Activated T-cell treated with anti-CD3 and anti-CD28 coated beads for 48 hours (primary cell): ENCODE measurements at regions not wholly inside any gene's neighbourhood (a gene's known extent, or its start where the extent isn't known, plus 50 kb on each side); places are given as distances from the start of the nearest gene placed in this dataset.
"Not testable (repeated sequence)": the region's sequence is repeated elsewhere in the genome, so short reads cannot be mapped to it uniquely, and the experiment has no call there.

Source experiments
- DNase-seq: peaks from one replicate; pipeline ENCODE4 v3.0.0-alpha.2; 2020; ENCODE audit warnings: low read depth

DNA sequence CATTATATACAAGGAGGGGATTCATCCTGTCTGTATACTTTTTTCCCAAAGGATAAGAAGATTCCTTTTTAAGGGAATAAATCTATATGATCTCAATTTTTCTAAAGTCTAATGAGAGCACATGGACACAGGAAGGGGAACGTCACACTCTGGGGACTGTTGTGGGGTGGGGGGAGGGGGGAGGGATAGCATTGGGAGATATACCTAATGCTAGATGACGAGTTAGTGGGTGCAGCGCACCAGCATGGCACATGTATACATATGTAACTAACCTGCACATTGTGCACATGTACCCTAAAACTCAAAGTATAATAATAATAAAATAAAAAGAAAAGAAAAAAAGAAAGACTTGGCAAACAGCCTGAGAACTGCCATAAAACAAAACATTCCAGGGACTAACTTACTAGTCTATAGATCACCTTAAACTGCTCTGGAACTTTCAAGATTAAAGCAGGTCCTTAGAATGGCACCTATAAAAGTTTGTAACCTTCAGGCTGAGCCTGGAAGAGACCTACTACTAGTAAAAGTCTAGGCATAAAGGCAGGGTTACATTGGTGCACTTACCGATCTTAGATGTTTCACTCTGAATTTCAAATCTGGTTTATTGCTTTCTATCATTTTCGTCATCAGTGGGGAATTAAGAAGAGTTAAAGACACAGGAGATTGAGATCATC, 780.6 kb downstream of the SLITRK1 start:
- not testable (repeated sequence) for DNase-seq

DNA sequence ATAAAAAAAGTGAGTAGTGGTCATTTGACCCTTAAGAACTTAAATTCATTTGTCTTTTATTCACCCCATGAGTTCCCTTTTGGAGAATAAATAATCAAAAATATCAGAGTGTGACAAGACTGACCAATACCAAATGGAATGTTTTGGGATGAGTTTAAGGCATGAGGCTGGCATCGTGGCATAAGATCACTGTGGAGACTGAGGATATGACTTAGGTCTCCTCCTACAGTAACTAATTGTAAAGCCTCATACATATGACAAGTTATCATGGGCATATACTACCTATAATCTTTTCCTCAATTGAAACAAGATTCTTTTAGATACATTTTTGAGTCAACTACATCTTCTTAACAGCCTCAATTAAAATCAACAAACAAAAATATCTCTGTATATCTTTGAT, 782.0 kb downstream of the SLITRK1 start:
- no peak for DNase-seq

DNA sequence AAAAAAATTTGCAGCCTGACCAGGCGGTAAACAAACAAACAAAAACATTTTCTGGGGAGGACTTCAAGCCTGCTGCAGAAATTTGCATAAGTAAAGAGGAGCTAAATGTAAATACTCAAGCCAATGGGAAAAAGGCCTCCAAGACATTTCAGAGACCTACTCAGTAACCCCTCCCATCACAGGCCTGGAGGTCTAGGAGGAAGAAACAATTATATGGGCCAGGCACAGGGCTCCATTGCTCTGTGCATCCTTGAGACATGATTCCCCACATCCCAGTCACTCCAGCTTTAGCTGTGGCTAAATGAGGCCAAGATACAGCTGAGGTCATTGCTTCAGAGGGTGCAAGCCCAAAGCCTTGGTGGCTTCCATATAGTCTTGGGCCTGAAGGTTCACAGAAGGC, 793.4 kb downstream of the SLITRK1 start:
- no peak for DNase-seq

DNA sequence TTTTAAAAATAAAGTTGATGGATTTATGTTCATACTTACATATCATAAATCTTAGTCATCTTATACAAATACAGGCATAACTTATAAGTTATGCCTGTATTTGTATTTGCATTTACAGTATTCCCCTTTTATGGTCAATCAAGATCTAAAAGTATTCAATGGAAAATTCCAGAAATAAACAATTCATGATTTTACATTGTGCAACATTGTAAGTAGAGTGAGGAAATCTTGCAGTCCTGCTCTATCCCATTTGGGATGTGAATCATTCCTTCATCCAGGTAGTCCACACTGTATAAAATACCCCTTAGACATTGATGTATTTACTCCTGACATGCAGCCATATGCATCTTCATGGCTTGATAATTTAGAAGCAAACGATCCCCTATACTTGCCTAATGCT, 795.3 kb downstream of the SLITRK1 start:
- DNase-seq = no peak

- no peak for DNase-seq
Observed at GRCh38 chr13:83086088-83086487, 796.2 kb downstream of the SLITRK1 start.

GRCh38 chr13:83085186-83085900, 796.9 kb downstream of the SLITRK1 start:
- DNase-seq = no peak

DNA sequence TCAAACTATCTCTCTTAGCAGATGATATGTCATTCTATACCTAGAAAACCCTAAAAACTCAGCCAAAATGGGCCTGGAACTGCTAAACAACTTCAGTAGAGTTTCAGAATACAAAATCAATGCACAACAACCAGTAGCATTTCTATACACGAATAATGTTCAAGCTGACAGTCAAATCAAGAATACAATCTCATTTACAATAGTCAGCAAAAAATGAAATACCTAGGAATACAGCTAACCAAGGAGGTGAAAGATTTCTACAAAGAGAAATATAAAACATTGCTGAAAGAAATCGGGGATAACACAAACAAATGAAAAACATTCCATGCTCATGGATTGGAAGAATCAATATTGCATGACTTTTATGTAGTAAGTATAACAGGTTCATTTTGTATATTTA, 804.8 kb downstream of the SLITRK1 start:
- no peak for DNase-seq

GRCh38 chr13:83073930-83074329, 808.3 kb downstream of the SLITRK1 start:
- not testable (repeated sequence) for DNase-seq

- DNase-seq = no peak
Observed at GRCh38 chr13:83065108-83065507, 817.2 kb downstream of the SLITRK1 start.

DNA sequence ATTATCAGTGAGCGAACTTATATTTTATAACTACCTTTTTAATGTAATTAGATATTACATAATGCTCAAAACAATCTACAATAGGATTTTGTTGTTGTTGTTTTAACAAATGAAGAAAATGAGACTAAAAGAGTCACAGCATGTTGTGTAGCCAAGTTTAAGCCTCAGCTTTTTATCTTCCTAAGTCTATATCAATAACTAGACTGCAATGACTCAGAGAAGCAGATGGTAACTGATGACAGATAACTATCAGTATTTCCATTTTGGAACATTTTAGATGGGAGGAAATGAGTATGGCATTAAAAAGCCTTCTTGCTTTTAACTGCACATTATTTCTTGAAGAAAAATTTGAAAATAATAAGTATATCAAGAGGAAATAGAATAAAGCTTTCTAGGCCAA, 825.2 kb downstream of the SLITRK1 start:
- no peak for DNase-seq

DNA sequence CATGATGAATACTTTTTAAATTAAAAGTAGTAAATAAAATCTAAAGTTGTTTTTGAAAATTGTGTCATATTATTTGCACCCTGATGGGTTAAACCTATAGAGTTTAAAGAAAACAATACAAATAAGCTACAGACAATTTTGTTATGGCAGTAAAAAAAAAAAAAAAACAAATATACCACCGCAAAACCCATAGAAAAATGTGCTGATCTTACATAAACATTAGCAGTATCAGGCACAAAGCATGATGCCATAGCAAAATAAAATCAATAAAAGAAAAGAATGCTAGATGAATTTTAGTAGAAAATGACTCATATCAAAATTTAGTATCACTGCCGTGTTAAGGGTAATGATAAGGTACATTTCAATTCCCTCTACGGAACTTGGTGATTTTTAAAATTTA, 826.0 kb downstream of the SLITRK1 start:
- DNase-seq = no peak

GRCh38 chr13:83048419-83048818, 833.9 kb downstream of the SLITRK1 start:
- no peak for DNase-seq

DNA sequence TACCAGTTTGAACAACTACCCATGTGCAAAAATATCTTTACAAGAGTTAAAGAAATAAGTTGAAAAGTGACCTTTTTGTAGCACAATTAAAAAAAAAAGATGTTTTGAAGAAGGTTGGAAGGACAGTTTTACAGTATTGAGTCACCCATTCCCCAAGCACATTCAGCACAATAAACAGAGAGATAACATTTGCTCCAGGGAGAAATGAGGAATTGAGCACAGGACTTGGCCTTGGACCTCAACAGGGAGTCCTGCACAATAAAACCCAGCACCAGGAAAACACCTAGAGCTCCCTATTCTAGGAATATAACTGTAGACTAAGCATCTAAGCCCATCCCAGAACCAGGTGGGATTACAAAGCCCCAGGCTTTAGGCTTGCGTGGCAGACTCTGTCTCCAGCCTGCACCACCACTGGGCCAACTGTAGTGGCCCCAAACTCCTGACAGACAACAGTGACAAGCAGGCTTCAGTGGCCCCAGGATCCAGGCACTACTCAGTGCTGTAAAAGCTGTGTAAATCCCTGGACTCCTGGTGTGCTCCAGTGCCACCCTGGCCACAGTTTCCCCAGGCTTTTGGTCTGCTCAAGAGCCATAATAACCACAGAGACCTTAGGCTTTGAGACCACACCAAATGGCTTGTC, 857.2 kb downstream of the SLITRK1 start:
- DNase-seq = no peak

- DNase-seq = no peak
Observed at GRCh38 chr13:83024232-83024631, 858.0 kb downstream of the SLITRK1 start.

DNA sequence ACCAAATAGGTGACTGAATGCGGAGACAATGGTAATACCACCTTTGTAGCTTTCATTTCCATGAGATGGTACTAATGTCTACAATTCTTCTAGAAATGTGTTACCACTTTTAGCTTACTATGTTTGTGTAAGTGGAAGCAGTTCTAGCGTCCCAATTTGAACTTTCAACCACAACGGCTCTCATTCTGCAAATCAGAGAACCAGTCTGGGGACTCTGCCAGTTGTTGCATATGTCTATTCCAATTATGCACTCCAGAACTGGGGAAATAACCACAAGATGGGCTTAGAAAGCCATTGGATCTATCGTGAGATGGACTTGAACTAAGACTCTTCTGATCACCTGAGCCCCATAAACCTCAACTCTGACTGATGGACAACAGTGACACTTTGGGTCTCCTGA, 862.3 kb downstream of the SLITRK1 start:
- no peak for DNase-seq

DNA sequence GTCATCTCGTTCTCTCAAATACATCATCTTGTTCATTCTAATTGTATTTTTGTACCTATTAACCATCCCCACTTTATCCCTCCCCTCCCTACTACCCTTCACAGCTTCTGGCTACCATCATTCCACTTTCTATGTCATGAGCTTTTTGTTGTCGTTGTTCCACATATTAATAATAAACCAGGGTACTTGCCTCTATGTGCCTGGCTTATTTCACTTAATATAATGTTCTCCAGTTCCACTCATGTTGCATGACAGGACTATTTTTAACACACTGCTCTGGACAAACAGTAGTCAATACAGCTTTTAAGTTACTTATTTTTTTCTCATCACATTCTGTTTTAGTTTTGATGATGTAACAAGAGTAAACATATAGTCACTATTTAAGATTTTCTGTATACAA, 872.3 kb downstream of the SLITRK1 start:
- DNase-seq = no peak

GRCh38 chr13:83008212-83008929, 873.9 kb downstream of the SLITRK1 start:
- DNase-seq = no peak

GRCh38 chr13:83007226-83007625, 875.0 kb downstream of the SLITRK1 start:
- no peak for DNase-seq

GRCh38 chr13:83003185-83003584, 879.1 kb downstream of the SLITRK1 start:
- DNase-seq = no peak

GRCh38 chr13:82993417-82993816, 888.9 kb downstream of the SLITRK1 start:
- no peak for DNase-seq

GRCh38 chr13:82976499-82976898, 905.8 kb downstream of the SLITRK1 start:
- DNase-seq = no peak

GRCh38 chr13:82963226-82964099, 918.8 kb downstream of the SLITRK1 start:
- DNase-seq = no peak
